DOHH2 (cell line): ENCODE measurements at regions not wholly inside any gene's neighbourhood (a gene's known extent, or its start where the extent isn't known, plus 50 kb on each side); places are given as distances from the start of the nearest gene placed in this dataset.

Experiments
- H3F3A ChIP-seq: fragments of 200-600 bp; sonication (generic), shearing (Covaris generic); 2 replicates; pipeline ENCODE4 v1.6.0; 2016; ENCODE audit warnings: antibody characterized with exemption, mild to moderate bottlenecking; ENCODE audit not compliant: control insufficient read depth, insufficient read depth
- H3K27ac ChIP-seq: fragments of 200-600 bp; sonication (generic); 2 replicates; pipeline ENCODE4 v1.5.1; 2014; ENCODE audit warnings: low read depth, mild to moderate bottlenecking, low read length, moderate library complexity
- H3K27me3 ChIP-seq: fragments of 200-600 bp; sonication (generic); 2 replicates; pipeline ENCODE4 v1.6.1; 2014; ENCODE audit warnings: mild to moderate bottlenecking, low read length, mixed read lengths; ENCODE audit not compliant: control insufficient read depth
- H3K36me3 ChIP-seq: fragments of 200-600 bp; sonication (generic); 2 replicates; pipeline ENCODE4 v1.6.1; 2014; ENCODE audit warnings: mild to moderate bottlenecking, low read length, moderate library complexity, mixed read lengths; ENCODE audit not compliant: control insufficient read depth
- H3K4me1 ChIP-seq: fragments of 200-600 bp; sonication (generic); 2 replicates; pipeline ENCODE4 v1.6.1; 2014; ENCODE audit warnings: mild to moderate bottlenecking, low read length, mixed read lengths; ENCODE audit not compliant: control insufficient read depth
- H3K4me2 ChIP-seq: fragments of 200-600 bp; sonication (generic); 2 replicates; pipeline ENCODE4 v1.6.0; 2014; ENCODE audit warnings: mild to moderate bottlenecking, low read length, moderate library complexity
- H3K4me3 ChIP-seq: fragments of 200-600 bp; sonication (generic); 2 replicates; pipeline ENCODE4 v1.5.1; 2014; ENCODE audit warnings: mild to moderate bottlenecking, low read length, mixed read lengths
- H3K79me2 ChIP-seq: fragments of 200-600 bp; sonication (generic); 2 replicates; pipeline ENCODE4 v1.6.1; 2014; ENCODE audit warnings: mild to moderate bottlenecking, low read length, mixed read lengths; ENCODE audit not compliant: control insufficient read depth
- H3K9me2 ChIP-seq: fragments of 200-600 bp; sonication (generic); replicated peaks from 2 replicates; pipeline ENCODE4 v1.6.1; 2014; ENCODE audit warnings: mild to moderate bottlenecking, low read length, mixed read lengths; ENCODE audit not compliant: control insufficient read depth
- H3K9me3 ChIP-seq: fragments of 200-600 bp; sonication (generic); 2 replicates; pipeline ENCODE4 v1.6.1; 2014; ENCODE audit warnings: antibody characterized with exemption, low read length, mixed read lengths; ENCODE audit not compliant: control insufficient read depth, insufficient read depth
- H4K20me1 ChIP-seq: fragments of 200-600 bp; sonication (generic); 2 replicates; pipeline ENCODE4 v1.6.0; 2014; ENCODE audit warnings: low read depth, mild to moderate bottlenecking, antibody characterized with exemption, low read length, moderate library complexity; ENCODE audit not compliant: control insufficient read depth, insufficient read depth
- EZH2phosphoT487 ChIP-seq: fragments of 200-600 bp; sonication (generic); IDR thresholded peaks from 2 replicates; pipeline ENCODE4 v1.6.1; 2017; ENCODE audit warnings: borderline replicate concordance, mild to moderate bottlenecking, antibody characterized with exemption, low read length, moderate library complexity, mixed read lengths
- TF ChIP-seq, protein P1 (sequence below): fragments of 200-600 bp; sonication (generic); IDR thresholded peaks from one replicate; pipeline ENCODE4 v1.5.1; 2014; ENCODE audit warnings: antibody characterized with exemption, mild to moderate bottlenecking, low read depth, low read length; ENCODE audit not compliant: poor library complexity, severe bottlenecking

- no peak for TF ChIP-seq EZH2phosphoT487
- TF ChIP-seq, protein P1, sequence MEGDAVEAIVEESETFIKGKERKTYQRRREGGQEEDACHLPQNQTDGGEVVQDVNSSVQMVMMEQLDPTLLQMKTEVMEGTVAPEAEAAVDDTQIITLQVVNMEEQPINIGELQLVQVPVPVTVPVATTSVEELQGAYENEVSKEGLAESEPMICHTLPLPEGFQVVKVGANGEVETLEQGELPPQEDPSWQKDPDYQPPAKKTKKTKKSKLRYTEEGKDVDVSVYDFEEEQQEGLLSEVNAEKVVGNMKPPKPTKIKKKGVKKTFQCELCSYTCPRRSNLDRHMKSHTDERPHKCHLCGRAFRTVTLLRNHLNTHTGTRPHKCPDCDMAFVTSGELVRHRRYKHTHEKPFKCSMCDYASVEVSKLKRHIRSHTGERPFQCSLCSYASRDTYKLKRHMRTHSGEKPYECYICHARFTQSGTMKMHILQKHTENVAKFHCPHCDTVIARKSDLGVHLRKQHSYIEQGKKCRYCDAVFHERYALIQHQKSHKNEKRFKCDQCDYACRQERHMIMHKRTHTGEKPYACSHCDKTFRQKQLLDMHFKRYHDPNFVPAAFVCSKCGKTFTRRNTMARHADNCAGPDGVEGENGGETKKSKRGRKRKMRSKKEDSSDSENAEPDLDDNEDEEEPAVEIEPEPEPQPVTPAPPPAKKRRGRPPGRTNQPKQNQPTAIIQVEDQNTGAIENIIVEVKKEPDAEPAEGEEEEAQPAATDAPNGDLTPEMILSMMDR, result no peak
- no peaks in the 10 kb centered on the region for H3K9me2 ChIP-seq
These were observed 2582.7 kb downstream of the ARAP2 start for GRCh38 chr4:33661636-33662035.

GRCh38 chr4:33685939-33686338, 2558.4 kb downstream of the ARAP2 start:
- no peaks in the 10 kb centered on the region for H3K4me1 ChIP-seq
- no peaks in the 10 kb centered on the region for H3K36me3 ChIP-seq
- H3K9me2 ChIP-seq, result no peaks in the 10 kb centered on the region
- no peak overlapping the region for H3K4me3 ChIP-seq
- TF ChIP-seq, protein P1, result no peak
- TF ChIP-seq EZH2phosphoT487, result no peak
- H3K9me3 ChIP-seq, result peaks cover 3% of the 10 kb centered on the region; the same call in 1 of the 2 replicates
- H3F3A ChIP-seq, result no peaks in the 10 kb centered on the region
- no peak overlapping the region for H3K27ac ChIP-seq
- H3K79me2 ChIP-seq, result no peaks in the 10 kb centered on the region
- H3K4me2 ChIP-seq, result no peak overlapping the region
- no peaks in the 10 kb centered on the region for H4K20me1 ChIP-seq
- no peaks in the 10 kb centered on the region for H3K27me3 ChIP-seq

More at GRCh38 chr4:33661636-33662035, 2582.7 kb downstream of the ARAP2 start:
- Histone ChIP-seq H3K4me1 (no peaks in the 10 kb centered on the region), H4K20me1 (no peaks in the 10 kb centered on the region), H3K27ac (no peak overlapping the region), H3K4me3 (no peak overlapping the region), H3K9me3 (peaks cover 4% of the 10 kb centered on the region; the same call in 1 of the 2 replicates), H3K4me2 (no peak overlapping the region), H3K79me2 (no peaks in the 10 kb centered on the region), H3K36me3 (no peaks in the 10 kb centered on the region), H3K27me3 (no peaks in the 10 kb centered on the region), H3F3A (no peaks in the 10 kb centered on the region)

DNA sequence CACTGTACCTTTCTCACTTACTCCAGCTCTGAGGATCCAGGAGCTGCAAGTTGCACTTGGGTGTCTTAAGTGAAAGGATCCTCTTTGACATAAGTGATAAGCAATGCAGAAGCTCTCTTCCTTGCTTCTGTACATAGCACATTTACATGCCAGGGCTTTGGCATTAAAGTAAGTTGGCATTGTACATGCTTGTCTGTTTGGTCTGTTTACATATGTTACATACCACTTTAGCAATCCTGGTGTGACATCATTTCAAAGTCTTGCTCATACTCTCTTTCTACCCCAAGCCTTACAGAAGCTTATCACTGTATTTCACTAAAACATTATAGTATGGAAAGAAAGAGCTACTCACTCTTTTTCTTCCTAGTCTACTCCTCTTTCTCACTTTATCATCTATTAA, 2548.3 kb downstream of the ARAP2 start:
- Histone ChIP-seq H3K27me3 (no peaks in the 10 kb centered on the region), H3K27ac (no peak overlapping the region)

More for the DNA sequence above, 2548.3 kb downstream of the ARAP2 start:
- Histone ChIP-seq H3K4me3 (no peak overlapping the region), H3K9me2 (no peaks in the 10 kb centered on the region), H3K9me3 (no peaks in the 10 kb centered on the region), H4K20me1 (no peaks in the 10 kb centered on the region), H3K4me2 (no peak overlapping the region), H3K36me3 (no peaks in the 10 kb centered on the region), H3K79me2 (no peaks in the 10 kb centered on the region), H3F3A (no peaks in the 10 kb centered on the region), H3K4me1 (no peaks in the 10 kb centered on the region)
- TF ChIP-seq, protein P1, result no peak
- no peak for TF ChIP-seq EZH2phosphoT487
